GM18867 (cell line): ENCODE measurements at regions not wholly inside any gene's neighbourhood (a gene's known extent, or its start where the extent isn't known, plus 50 kb on each side); places are given as distances from the start of the nearest gene placed in this dataset.
"Not testable (repeated sequence)": the region's sequence is repeated elsewhere in the genome, so short reads cannot be mapped to it uniquely, and the experiment has no call there.

ENCODE experiments used
- ATAC-seq: cut with Tn5 transposase; IDR thresholded peaks from one replicate; pipeline ENCODE4 v1.9.1; 2021; ENCODE audit warnings: mild to moderate bottlenecking, moderate library complexity; ENCODE audit not compliant: unreplicated experiment

- no peak for ATAC-seq
Measured at GRCh38 chr13:21909331-21909730, 238.5 kb downstream of the FGF9 start.

GRCh38 chr13:21910546-21910945, 239.7 kb downstream of the FGF9 start:
- ATAC-seq: no peak

- no peak for ATAC-seq
Measured at GRCh38 chr13:21911646-21912298, 240.9 kb downstream of the FGF9 start.

GRCh38 chr13:21913010-21913409, 242.1 kb downstream of the FGF9 start:
- no peak for ATAC-seq

- no peak for ATAC-seq
Measured at GRCh38 chr13:21917086-21918015, 246.5 kb downstream of the FGF9 start.

- ATAC-seq: not testable (repeated sequence)
Measured at GRCh38 chr13:21920802-21921201, 249.9 kb downstream of the FGF9 start.

GRCh38 chr13:21924958-21925357, 254.1 kb downstream of the FGF9 start:
- no peak for ATAC-seq

GRCh38 chr13:21925720-21926119, 254.8 kb downstream of the FGF9 start:
- no peak for ATAC-seq

GRCh38 chr13:21929400-21929799, 258.5 kb downstream of the FGF9 start:
- no peak for ATAC-seq

GRCh38 chr13:21930536-21930935, 259.7 kb downstream of the FGF9 start:
- no peak for ATAC-seq

GRCh38 chr13:21932578-21932977, 261.7 kb downstream of the FGF9 start:
- no peak for ATAC-seq

- no peak for ATAC-seq
Measured at GRCh38 chr13:21932996-21933395, 262.1 kb downstream of the FGF9 start.

GRCh38 chr13:21934284-21934683, 263.4 kb downstream of the FGF9 start:
- ATAC-seq: no peak

GRCh38 chr13:21936674-21937073, 265.8 kb downstream of the FGF9 start:
- ATAC-seq: no peak

GRCh38 chr13:21938168-21938567, 267.3 kb downstream of the FGF9 start:
- ATAC-seq: no peak

- ATAC-seq: no peak
Measured at GRCh38 chr13:21938636-21939035, 267.8 kb downstream of the FGF9 start.

GRCh38 chr13:21942061-21942460, 271.2 kb downstream of the FGF9 start:
- no peak for ATAC-seq

GRCh38 chr13:21944610-21945009, 273.7 kb downstream of the FGF9 start:
- ATAC-seq: no peak

GRCh38 chr13:21945195-21945594, 274.3 kb downstream of the FGF9 start:
- no peak for ATAC-seq

- ATAC-seq: no peak
Measured at GRCh38 chr13:21946964-21947363, 276.1 kb downstream of the FGF9 start.

- no peak for ATAC-seq
Measured at GRCh38 chr13:21948769-21949474, 278.0 kb downstream of the FGF9 start.
